ENCODE measurements at regions not wholly inside any gene's neighbourhood (a gene's known extent, or its start where the extent isn't known, plus 50 kb on each side); places are given as distances from the start of the nearest gene placed in this dataset.

- TF ChIP-seq ZNF462 (CRISPR knock-in tag; IDR thresholded peaks at IDR 0.05) (no peak), ZNF114 (CRISPR knock-in tag; IDR thresholded peaks at IDR 0.05) (no peak), ZNF331 (CRISPR knock-in tag; IDR thresholded peaks at IDR 0.05; ENCODE audit: low read depth) (no peak), CTCF (conservative IDR thresholded peaks at IDR 0.05; ENCODE audit: low read depth in 2 of 2) (no peak), ETS1 (IDR thresholded peaks at IDR 0.05) (no peak), EZH2phosphoT487 (IDR thresholded peaks at IDR 0.05; ENCODE audit: unreplicated experiment) (no peak), CREB1 (CRISPR knock-in tag; IDR thresholded peaks at IDR 0.05; ENCODE audit: low read depth) (no peak), EZH2 (IDR thresholded peaks at IDR 0.05; ENCODE audit: low read depth, unreplicated experiment) (no peak)
Observed at GRCh38 chr4:14035076-14035475, 407.6 kb upstream of the BOD1L1 start (continued).

Data from GM23338 (cell line).